NT2/D1 (cell line): ENCODE measurements at regions not wholly inside any gene's neighbourhood (a gene's known extent, or its start where the extent isn't known, plus 50 kb on each side); places are given as distances from the start of the nearest gene placed in this dataset.

Source experiments
- SUZ12 ChIP-seq: IDR thresholded peaks from 2 replicates; pipeline ENCODE4 v1.6.1; 2011; ENCODE audit not compliant: insufficient read length, insufficient read depth; ENCODE audit errors: extremely low read depth
- YY1 ChIP-seq: IDR thresholded peaks from 2 replicates; pipeline ENCODE4 v1.6.1; 2011; ENCODE audit not compliant: insufficient read length, insufficient read depth
- ZNF274 ChIP-seq: IDR thresholded peaks from 2 replicates; pipeline ENCODE4 v1.6.1; 2011; ENCODE audit warnings: mild to moderate bottlenecking, low read depth, low read length

DNA sequence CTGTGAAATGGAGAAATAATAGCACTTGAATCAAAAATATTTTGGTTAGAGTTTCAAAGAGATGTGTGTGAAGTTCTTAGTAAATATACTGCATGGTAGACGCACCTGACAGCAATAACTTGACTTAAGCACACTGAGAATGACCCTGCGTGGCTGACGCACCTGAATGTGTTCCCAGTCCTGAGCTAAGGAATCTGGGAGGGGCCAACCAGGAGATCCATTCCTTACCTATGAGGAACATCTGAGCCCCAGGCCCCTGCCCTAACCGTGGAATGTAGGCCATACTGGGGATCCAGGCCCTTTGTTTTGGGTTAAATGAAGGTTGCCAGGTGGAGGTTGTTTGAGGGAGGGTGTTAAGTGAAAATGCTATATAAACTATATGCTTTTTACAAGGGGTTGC is 284.4 kb downstream of the RBM43 start:
- TF ChIP-seq YY1 (no peak), SUZ12 (no peak), ZNF274 (no peak)
